ENCODE measurements at regions not wholly inside any gene's neighbourhood (a gene's known extent, or its start where the extent isn't known, plus 50 kb on each side); places are given as distances from the start of the nearest gene placed in this dataset.
"Not testable (repeated sequence)": the region's sequence is repeated elsewhere in the genome, so short reads cannot be mapped to it uniquely, and the experiment has no call there.

DNA sequence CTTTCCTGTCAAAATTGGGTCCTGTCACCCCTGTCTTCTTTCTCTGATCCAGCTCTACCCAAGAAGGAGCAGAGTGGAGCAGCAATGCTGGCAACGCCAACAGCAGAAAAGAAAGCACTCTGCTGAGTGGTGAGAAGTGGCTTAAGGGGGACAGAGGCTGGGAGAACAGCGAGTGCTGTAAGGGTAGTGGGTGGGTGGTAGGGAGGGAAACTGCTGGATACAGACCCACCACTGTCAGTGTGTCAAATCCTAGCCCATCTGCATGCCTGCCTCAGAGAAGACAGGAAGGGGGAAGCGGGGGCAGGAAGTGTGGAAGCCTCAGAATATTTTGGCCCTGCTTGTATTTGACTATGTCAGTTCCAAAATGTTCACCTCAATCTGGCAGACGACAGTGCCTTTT, 170.4 kb upstream of the MAST4 start:
- DNase-seq, result no peak

DNA sequence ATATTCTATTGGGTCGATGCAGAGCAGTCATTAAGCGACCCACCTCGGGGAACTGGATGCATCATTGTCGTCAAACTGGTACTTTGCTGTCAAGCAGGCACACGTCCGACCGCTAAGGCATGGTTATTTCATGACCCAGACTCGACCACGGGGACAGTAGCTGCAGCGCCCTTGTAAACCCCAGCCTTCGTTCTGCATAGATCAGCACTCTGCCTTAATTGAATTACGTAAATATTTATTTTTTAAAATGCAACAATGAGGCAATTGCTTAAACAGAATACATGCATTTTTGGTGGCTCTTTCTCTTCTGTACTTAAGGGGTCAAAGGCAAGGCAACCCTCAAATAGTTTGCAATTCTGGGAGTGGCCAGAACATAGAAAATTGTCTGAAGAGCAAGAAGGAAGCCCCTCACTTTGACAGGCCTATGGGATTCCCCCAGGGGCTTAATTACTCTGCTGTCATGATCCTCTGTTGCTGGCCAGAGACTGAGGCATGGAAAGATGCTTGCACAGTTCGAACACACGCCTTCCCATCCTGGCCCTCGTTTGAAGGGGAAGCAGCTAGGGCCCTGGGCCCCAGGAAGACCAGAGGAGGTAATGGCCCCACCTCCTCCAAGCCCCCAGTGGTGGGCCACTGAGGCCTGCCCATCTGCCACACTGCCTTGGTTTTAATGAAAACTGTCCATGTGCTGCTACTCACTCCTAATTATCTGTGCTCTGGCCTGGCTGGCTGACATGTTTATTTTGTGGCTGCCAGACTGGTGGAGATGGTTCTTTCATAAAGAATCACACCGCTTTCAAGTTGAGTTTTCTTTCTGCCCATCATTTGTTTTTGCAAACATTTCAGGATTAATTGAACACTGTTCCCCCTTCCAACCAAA, 169.7 kb upstream of the MAST4 start:
- no peak for DNase-seq

DNA sequence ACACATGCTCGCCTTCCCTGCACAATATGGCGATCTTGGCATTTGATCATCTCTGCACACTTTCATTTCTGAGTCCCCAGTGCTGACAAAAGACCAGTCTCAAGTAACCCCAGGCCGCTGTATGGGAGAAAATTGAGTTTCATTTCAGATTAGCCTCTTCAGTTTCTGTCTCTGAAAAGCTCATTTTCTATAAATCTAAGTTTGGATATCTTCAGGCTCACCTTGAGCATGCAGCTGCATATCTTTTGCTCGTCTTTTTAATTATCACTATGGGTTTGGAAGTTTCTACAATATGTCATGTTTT, 169.1 kb upstream of the MAST4 start:
- DNase-seq, result no peak

DNA sequence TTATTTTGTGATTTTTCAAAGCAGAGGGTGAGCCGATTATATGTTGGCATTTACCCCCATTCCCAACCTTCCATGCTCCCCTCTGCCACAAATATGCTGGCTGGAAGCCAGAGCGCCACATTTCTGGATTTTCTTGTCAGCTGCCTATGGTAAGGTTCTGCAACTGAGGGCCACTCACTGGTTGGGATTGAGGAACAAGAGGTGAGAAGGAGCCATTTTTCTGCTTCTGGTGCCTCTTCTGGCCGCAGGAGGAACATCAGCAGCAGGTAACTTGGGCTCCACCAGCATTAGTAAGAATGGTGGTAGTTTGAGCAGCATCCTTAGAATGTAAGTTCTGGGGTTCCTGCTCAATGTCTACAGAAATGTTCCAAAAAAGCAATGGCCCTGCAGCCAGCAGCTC, 159.5 kb upstream of the MAST4 start:
- DNase-seq, result no peak

DNA sequence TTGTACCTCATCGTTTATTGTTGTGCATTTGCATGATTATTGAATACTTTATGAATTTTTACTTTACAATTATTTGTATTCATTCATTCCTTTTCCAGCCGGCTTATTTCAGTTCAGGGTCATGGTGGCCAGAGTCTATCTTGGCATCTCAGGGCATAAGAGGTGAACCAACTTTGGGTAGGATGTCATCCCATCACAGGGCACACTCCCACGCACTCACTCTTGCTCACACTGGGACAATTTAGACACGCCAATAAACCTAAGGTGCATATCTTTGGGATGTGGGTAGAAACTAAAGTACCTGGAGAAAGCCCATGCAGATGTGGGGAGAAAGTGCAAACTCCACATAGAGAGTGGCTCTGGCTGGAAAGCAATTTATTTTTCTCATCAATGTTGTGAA, 158.1 kb upstream of the MAST4 start:
- no peak for DNase-seq

DNA sequence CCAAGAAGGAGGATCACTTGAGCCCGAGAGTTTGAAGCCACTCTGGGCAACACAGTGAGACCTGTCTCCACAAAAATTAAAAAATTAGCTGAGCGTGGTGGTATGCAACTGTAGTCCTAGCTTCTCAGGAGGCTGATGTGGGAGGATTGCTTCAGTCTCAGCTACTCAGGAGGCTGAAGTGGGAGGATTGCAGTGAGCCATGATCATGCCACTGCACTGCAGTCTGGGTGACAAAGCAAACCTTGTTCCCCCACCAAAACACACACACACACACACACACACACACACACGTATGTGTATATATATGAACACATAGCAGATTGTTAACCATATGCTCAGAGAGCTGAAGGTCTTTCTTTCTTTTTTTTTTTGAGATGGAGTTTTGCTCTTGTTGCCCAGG, 157.5 kb upstream of the MAST4 start:
- DNase-seq, result no peak

DNA sequence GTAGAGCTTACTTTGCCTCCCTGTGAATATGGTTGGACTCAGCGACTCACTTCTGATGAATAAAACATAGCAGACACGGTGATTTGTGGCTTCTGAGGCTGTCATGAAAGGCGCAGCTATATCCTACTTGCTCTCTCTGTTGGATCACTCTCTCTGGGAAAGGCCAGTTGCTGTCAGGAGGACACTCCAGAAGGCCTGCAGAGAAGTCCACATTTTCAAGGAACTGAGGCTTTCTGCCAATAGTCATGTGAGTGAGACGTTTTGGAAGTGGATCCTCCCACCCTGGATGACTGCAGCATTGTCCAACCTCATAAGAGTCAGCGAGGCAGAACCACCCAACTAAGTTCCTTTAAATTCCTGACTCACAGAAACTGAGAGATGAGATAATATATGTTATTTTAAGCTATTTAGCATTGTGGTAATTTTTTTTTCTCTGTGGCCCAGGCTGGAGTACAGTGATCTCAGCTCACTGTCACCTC, 156.0 kb upstream of the MAST4 start:
- DNase-seq, result peak; percentile 94

DNA sequence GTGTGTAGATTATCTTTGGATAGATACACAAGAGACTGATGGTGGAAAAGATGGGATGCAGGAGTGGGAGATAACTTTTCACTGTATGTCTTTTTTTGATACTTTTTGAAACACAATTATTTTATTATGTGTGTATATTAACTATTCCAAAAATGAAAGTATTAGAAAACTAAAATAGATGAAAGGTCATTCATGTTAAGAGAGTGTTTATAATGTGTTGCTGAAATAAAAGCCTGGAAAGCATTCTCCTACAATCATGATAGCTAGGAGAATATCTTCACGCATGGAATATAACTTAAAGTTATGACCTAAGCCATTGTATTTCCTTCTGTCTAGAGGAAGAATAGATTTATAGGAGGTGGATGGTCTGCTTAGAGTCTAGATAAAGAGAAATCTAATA, 154.8 kb upstream of the MAST4 start:
- DNase-seq, result no peak

DNA sequence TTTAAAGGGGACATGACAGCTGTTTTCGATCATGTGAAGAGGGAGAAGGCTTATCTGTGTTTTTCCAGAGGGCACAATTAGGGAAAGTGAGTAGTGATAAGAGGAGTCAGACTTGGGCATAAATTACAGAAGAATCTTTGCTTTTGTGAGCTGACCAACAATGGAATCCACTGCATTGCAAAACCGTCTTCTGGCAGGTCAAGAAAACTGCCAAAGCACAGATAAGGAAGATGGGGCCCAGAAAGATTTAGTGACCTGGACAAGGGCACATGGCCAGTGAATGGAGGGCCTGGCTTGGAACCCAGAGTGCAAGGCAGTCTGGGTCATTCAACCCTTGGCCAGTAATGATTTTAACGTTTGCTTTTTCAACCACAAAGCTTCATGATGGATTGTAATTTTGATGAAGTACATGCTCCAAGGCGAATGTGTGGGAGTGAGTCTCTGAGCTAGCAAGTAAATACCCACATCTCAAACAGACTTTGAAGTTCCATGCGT, 153.2 kb upstream of the MAST4 start:
- DNase-seq, result no peak

DNA sequence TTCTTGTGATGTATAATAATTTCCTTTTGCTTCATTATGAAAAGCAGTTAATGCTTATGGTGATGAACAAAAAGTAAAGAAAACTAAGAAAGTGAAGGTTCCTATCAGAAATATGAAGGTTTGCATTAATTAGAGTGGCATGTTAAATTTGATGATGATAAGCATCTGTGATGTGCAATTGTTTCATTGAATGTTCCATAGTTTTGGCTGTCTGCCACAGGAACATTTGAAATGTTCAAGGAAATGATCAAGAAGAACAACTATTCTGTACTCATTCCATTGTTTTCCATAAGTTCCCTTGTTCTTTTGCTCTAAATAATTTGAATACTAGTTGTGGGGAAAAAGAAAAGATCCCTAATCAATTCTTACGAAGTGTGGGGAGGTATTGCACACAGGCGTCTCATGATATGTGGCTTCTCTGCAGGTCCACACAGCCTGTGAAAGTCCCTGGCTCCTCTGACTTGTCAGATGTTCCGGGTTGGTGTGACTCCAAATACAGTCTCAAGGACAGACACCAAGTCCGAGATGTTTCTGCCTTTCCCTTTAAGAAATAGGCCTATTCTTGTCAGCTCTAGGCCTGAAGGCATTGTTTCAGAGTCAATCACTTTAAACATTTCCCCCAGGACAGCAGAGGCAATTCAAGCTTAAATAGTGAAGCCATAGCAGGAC, 152.6 kb upstream of the MAST4 start:
- no peak for DNase-seq

DNA sequence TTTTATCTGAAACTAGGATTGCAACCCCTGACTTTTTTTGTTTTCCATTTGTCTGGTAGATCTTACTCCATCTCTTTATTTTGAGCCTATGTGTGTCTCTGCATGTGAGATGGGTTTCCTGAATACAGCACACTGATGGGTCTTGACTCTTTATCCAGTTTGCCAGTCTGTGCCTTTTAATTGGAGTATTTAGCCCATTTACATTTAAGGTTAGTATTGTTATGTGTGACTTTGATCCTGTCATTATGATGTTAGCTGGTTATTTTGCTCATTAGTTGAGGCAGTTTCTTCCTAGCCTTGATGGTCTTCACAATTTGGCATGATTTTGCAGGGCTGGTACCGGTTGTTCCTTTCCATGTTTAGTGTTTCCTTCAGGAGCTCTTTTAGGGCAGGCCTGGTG, 148.1 kb upstream of the MAST4 start:
- not testable (repeated sequence) for DNase-seq

DNA sequence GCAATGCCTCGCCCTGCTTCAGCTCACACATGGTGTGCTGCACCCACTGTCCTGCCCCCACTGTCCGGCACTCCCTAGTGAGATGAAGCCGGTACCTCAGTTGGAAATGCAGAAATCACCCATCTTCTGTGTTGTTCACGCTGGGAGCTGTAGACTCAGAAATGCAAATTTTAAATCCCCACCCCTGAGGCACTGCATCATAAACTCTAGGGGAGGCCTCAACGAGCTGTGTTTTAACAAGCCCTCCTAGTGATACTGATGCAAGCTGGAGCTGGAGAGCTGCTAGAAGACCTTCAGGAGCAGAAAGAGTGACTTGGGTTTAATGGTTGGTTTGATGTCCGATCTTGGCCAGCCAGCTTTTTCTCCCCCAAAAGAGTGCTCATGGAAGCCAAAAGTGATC, 146.0 kb upstream of the MAST4 start:
- DNase-seq, result no peak

DNA sequence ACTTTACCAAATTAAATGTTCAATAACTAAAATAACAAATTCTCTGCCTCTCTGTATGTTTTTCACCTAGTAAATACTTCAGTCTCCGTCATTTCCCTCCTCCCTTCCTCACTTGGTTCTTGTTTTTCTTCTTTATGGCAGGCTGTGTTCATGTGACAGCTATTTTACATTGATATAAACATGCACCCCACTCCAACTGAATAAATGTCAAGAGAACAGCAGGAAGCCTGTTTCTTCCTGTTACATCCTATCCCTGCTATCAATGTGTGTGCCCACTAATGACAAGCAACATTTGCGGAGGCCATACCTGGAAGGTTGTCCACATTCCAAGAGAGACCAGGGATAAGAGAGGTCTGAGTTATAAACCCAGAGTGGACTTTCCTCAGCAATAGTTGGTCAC, 145.2 kb upstream of the MAST4 start:
- DNase-seq, result no peak

DNA sequence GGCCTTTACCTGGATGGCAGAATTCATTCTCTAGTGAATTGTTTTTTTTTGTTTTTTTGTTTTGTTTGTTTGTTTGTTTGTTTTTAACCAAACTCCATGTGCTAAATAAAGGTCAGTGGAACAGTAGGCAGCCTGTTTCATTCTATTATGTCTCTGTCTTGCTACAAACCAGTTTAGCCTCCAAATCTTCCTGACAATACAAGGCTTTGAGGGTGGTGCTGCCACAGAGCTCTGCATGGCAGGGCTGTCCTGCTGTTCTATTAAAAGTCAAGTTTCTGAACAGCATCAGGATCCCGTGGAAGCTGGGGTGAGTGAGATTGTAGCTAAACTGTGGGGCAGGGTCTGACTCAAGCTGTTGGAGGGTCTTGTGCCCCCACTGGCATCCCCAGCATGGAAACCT, 144.1 kb upstream of the MAST4 start:
- DNase-seq, result no peak

DNA sequence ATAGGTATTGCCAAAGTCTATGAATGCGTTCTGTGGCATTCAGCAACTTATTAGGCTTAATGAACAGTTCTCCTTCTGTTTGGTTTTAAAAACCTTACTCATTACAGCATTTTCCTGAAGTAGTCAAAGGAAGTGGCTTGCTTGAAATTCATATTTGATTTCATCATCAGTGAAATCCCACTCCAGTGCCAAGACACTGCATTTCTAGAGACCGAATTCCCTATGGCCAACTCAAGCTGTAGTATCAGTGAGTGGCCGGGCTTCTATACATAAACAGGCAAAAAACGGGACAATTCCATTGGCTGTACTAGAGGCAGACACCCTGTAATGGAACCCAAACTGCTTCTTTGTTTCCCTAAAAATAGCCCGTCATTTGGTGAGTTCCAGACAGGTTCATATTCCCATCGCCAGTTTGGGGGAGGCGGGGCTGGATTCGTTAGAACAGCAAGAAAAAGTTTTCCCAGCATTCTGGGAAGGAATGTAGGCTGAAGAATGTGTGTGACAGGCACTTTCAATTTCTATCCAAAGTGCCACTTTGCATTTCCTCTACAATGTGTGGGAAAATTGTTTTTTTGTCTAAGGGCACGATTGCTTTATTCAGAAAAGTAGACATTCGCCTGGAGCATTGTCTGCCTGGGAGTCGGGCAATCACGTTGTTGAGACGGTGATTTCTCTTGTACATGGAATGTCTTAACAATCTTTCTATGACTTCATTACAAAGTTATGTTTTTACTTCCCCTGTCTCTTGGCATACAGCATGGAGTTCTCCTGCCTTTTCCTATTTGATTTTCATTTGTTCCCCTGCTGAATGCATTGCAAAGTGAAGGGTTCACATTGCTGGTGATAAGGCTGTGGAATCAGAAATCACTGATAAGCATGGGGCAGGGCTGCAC, 141.8 kb upstream of the MAST4 start:
- no peak for DNase-seq

DNA sequence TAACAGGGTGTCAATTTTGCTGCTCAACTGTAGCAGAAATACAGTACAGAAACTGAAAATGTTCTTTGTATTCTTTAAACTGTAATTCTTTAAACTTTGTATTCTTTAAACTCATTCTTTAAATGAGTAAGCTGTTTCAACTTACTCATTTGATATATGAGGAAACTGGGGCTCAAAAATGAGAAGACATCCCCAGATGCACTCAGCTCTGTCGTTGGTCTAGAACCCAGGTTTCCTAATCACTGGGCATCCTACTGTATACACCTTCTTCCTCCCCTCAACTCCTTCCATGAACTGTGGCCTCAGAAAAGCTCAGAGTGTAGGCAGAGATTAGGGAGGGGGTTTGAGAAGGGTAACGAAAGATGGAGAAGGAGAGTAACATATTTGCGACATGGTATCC, 136.5 kb upstream of the MAST4 start:
- DNase-seq, result no peak

DNA sequence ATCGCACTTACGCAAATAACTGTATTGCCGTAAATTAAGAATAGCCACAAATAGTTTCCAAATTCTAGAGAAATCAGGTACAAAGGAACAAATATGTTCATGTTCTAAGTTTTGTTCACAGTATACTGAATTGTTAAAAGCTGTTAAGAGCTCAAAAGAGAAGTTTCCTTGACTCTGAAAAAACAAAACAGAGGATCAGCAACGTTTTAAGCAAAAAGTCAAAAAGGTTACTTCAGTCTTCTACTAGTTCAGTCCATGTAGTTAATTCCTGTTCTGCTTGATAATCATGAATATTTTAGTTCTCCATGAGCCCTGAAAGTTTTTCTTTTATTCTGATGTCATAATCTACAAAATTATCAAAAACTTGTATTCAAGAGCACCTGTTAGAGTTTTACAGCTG, 128.6 kb upstream of the MAST4 start:
- no peak for DNase-seq

DNA sequence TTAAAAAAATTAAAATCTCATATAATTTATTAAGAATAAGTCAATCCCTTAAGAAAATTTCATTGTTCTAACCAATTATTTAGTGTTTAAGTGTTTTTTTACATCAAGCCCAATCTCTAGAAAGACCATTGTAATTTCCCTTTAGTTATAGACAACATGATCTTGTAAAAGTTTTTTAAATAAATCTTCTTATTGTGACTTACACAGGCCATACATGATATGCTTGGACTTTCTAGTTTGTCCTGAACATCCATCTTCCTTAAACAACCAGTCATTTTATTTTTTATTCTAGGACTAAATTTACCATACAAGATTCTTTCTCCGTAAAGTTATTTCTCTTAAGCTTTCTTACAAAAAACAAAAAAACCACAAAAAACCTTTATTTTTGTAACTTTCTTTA, 126.5 kb upstream of the MAST4 start:
- no peak for DNase-seq

DNA sequence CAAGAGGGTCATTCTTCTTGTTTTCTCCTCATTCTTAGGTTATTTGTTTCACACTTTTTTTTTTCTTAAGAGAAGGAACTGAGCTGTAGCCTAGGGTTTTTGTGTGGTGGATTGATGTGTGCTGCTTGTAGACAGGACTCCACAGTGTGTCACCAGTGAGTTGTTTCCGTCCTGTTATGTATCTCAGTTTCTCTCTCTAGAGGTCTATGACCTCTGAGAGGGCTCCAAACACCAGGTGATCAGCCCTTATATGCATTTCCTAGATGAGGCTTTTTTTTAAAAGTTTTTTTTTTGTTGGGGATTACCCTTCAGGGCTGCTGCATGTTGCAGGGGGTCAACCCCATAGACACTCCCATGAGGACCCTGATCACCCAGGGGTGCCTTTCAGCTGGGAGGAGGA, 124.2 kb upstream of the MAST4 start:
- no peak for DNase-seq

DNA sequence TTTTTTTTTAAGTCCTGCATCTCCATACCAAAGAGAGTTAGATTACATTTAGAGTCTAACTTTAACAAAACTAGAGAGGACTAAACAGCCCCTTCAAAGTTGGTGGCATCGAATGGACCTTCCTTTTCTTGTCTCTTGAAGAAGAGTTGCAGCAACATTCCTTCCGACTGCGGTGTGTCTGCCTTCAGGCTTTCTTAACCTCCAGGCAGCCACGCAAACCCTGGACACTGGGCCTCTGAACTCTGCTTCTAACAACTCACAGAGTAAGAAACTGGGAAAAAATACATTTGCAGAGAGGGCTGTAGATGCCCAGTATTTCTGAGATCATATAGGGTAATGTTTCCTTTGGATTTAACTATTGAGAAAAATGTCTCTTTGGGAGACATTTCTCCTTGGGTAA, 120.5 kb upstream of the MAST4 start:
- DNase-seq, result no peak

DNA sequence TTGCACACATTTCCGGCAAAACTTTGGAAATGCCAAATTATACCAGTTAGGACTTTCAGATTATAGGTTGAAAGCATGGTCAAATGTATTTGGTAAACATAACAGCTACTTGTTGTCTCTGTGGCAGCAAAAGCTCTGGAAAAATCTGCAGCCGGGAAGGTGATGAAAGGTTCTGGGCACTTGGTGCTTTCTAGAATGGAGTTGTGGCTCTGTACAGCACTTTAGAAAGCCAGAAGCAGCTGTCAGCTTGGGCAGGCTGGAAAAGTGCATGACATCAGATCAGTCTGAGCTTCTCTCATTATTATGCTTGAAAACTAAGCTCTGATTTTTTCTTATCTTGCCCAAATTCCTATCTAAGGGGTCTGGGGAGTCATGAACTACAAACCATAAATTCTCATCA, 118.6 kb upstream of the MAST4 start:
- no peak for DNase-seq

DNA sequence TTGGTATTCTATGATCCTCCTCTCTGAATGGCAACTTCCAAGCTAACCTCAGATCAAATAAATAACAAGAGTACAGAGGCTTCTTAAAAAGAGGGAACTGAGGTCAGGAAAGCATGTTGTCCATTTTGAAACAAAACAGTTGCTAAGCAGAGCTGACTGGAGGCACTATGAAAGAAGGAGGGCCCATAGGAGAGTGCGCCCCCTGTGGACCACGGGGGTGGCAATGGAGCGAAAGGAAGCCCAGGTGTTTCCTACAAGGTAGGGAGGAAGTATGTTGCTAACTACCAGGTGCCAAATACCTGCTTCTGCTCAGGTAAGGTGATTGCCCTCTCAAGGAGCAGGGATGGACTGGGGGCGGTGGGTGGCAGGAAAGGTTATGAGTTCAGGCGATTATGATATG, 101.8 kb upstream of the MAST4 start:
- DNase-seq, result no peak

DNA sequence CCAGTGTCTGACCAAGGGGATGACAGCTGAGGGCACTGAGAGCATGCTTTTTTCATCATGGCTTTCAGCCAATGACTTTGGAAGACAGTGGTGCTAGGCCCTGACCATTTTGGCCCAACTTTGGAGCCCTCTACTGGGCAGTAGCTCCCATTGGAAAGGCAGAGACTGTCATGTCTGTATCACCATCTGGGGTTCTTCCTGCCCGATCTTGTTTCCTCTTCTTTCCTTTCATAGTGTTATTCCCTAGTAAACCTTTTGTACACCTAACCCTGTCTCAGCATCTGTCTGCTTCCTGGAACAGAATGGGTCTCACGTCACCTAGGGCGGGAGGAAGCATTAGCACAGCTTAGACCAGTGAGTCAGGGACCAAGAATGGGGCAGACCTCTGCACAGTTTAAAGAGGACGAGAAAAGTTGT, 97.4 kb upstream of the MAST4 start:
- DNase-seq, result peak; percentile 22
